HCT116 (cell line): ENCODE measurements at regions not wholly inside any gene's neighbourhood (a gene's known extent, or its start where the extent isn't known, plus 50 kb on each side); places are given as distances from the start of the nearest gene placed in this dataset.

Source experiments
- CEBPB ChIP-seq: IDR thresholded peaks from 2 replicates; pipeline ENCODE4 v1.6.1; 2012; ENCODE audit warnings: low read depth
- EZH2 ChIP-seq: fragments of 200-600 bp; sonication (generic); IDR thresholded peaks from 2 replicates; pipeline ENCODE4 v1.6.1; 2017; ENCODE audit warnings: antibody characterized with exemption, mixed run types
- RAD21 ChIP-seq: IDR thresholded peaks from 2 replicates; pipeline ENCODE4 v1.6.1; 2012; ENCODE audit warnings: low read depth, mild to moderate bottlenecking
- ZFX ChIP-seq: fragments of 450-650 bp; IDR thresholded peaks from 2 replicates; pipeline ENCODE4 v1.6.1; 2017
- TF ChIP-seq, protein P1 (sequence below), 3 experiments: fragments of 200-600 bp in 1 of 3; sonication (generic) in 1 of 3; IDR thresholded peaks in 2 of 3; conservative IDR thresholded peaks in 1 of 3; 2 replicates each; pipeline ENCODE4 v1.5.1; 2012 to 2017; ENCODE audit warnings: low read depth in 2 of 3, low read length in 2 of 3, antibody characterized with exemption in 1 of 3, borderline replicate concordance in 1 of 3, control low read depth in 1 of 3, mild to moderate bottlenecking in 1 of 3, mixed read lengths in 1 of 3, mixed run types in 1 of 3, moderate library complexity in 1 of 3; ENCODE audit not compliant: insufficient read depth in 1 of 3
- TF ChIP-seq, protein P2 (sequence below): IDR thresholded peaks from 2 replicates; pipeline ENCODE4 v1.6.1; 2012; ENCODE audit warnings: low read depth
- TF ChIP-seq, protein P3 (sequence below): IDR thresholded peaks from 2 replicates; pipeline ENCODE4 v1.6.1; 2012

DNA sequence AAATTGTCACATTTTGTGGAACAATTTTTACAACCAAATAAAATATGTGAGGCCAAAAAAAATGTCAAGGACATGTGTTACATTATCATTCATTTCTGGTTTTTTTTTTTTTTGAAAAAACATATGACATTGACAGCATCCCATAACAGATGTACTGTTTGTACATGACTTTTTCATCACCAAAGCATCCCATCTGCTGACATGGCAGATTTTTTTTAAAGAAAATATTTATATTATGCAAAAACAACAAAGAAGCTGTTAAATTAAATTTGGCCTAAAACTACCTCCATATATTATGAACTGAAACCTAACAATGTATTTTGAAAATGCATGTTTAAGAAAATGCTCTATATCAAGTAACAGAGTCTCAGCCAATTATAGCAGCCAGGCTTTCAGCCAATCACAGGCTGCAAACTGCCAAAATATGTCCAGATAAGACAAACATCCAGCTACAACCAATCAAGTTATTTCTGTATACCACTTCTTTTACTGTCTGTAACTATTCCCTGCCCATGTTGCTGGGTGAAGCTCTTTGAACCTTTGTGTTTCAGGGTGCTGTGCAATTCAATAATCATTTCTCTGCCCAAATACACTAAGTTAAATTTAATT, 1111.8 kb downstream of the GRM8 start:
- TF ChIP-seq, protein P1, sequence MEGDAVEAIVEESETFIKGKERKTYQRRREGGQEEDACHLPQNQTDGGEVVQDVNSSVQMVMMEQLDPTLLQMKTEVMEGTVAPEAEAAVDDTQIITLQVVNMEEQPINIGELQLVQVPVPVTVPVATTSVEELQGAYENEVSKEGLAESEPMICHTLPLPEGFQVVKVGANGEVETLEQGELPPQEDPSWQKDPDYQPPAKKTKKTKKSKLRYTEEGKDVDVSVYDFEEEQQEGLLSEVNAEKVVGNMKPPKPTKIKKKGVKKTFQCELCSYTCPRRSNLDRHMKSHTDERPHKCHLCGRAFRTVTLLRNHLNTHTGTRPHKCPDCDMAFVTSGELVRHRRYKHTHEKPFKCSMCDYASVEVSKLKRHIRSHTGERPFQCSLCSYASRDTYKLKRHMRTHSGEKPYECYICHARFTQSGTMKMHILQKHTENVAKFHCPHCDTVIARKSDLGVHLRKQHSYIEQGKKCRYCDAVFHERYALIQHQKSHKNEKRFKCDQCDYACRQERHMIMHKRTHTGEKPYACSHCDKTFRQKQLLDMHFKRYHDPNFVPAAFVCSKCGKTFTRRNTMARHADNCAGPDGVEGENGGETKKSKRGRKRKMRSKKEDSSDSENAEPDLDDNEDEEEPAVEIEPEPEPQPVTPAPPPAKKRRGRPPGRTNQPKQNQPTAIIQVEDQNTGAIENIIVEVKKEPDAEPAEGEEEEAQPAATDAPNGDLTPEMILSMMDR (IDR thresholded peaks at IDR 0.05 in 2 of 3, conservative IDR thresholded peaks at IDR 0.05 in 1 of 3; ENCODE audit: borderline replicate concordance in 1 of 3, insufficient read depth in 1 of 3, low read depth in 2 of 3, low read length in 2 of 3): no peak
- TF ChIP-seq EZH2 (no peak), CEBPB (no peak), RAD21 (no peak), ZFX (no peak)
- TF ChIP-seq, protein P2, sequence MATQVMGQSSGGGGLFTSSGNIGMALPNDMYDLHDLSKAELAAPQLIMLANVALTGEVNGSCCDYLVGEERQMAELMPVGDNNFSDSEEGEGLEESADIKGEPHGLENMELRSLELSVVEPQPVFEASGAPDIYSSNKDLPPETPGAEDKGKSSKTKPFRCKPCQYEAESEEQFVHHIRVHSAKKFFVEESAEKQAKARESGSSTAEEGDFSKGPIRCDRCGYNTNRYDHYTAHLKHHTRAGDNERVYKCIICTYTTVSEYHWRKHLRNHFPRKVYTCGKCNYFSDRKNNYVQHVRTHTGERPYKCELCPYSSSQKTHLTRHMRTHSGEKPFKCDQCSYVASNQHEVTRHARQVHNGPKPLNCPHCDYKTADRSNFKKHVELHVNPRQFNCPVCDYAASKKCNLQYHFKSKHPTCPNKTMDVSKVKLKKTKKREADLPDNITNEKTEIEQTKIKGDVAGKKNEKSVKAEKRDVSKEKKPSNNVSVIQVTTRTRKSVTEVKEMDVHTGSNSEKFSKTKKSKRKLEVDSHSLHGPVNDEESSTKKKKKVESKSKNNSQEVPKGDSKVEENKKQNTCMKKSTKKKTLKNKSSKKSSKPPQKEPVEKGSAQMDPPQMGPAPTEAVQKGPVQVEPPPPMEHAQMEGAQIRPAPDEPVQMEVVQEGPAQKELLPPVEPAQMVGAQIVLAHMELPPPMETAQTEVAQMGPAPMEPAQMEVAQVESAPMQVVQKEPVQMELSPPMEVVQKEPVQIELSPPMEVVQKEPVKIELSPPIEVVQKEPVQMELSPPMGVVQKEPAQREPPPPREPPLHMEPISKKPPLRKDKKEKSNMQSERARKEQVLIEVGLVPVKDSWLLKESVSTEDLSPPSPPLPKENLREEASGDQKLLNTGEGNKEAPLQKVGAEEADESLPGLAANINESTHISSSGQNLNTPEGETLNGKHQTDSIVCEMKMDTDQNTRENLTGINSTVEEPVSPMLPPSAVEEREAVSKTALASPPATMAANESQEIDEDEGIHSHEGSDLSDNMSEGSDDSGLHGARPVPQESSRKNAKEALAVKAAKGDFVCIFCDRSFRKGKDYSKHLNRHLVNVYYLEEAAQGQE: no peak
- TF ChIP-seq, protein P3, sequence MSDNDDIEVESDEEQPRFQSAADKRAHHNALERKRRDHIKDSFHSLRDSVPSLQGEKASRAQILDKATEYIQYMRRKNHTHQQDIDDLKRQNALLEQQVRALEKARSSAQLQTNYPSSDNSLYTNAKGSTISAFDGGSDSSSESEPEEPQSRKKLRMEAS: no peak
